Lower leg skin (tissue), 4 donors: ENCODE measurements at regions not wholly inside any gene's neighbourhood (a gene's known extent, or its start where the extent isn't known, plus 50 kb on each side); places are given as distances from the start of the nearest gene placed in this dataset.

ENCODE experiments used
- DNase-seq, 2 donors: peaks; one replicate each; pipeline ENCODE4 v3.0.0-alpha.2; 2019; ENCODE audit warnings: low spot score in 2 of 2
- H3K4me3 ChIP-seq: fragments of 200-600 bp; sonication (generic); 2 replicates; pipeline ENCODE4 v1.5.1; 2017; ENCODE audit warnings: mild to moderate bottlenecking, low read depth; ENCODE audit not compliant: poor library complexity, severe bottlenecking
- POLR2A ChIP-seq, 2 donors: fragments of 450-650 bp; IDR thresholded peaks; one replicate each; pipeline ENCODE4 v1.6.1; 2016 to 2017; ENCODE audit warnings: antibody characterized with exemption in 2 of 2, mild to moderate bottlenecking in 1 of 2, moderate library complexity in 1 of 2
- WGBS, 2 donors: methylation state at CpG; one replicate each; pipeline ENCODE4 v1.1.5; 2018; 5-methylcytosine and 5-hydroxymethylcytosine counted together
- intact Hi-C: fragments of 100-400 bp; cut with DNase I; formaldehyde crosslinking; loops from one replicate; pipeline ENCODE4 v1.15.0; 2023; ENCODE audit warnings: low total_unique reads
- TF ChIP-seq, protein P1 (sequence below), 3 donors: fragments of 450-650 bp; IDR thresholded peaks; one replicate each; pipeline ENCODE4 v1.5.1; 2016; ENCODE audit warnings: antibody characterized with exemption in 3 of 3, mild to moderate bottlenecking in 3 of 3, moderate library complexity in 2 of 3

GRCh38 chr2:6384341-6384740 is 481.4 kb downstream of the CMPK2 start:
- intact Hi-C loops = no loop called here
- H3K4me3 ChIP-seq = no peak overlapping the region
- no peak for TF ChIP-seq POLR2A (IDR thresholded peaks at IDR 0.05)
- TF ChIP-seq, protein P1, sequence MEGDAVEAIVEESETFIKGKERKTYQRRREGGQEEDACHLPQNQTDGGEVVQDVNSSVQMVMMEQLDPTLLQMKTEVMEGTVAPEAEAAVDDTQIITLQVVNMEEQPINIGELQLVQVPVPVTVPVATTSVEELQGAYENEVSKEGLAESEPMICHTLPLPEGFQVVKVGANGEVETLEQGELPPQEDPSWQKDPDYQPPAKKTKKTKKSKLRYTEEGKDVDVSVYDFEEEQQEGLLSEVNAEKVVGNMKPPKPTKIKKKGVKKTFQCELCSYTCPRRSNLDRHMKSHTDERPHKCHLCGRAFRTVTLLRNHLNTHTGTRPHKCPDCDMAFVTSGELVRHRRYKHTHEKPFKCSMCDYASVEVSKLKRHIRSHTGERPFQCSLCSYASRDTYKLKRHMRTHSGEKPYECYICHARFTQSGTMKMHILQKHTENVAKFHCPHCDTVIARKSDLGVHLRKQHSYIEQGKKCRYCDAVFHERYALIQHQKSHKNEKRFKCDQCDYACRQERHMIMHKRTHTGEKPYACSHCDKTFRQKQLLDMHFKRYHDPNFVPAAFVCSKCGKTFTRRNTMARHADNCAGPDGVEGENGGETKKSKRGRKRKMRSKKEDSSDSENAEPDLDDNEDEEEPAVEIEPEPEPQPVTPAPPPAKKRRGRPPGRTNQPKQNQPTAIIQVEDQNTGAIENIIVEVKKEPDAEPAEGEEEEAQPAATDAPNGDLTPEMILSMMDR (IDR thresholded peaks at IDR 0.05) = no peak
- no peak for DNase-seq
- 78 to 82% methylated on average over 4 of the region's 4 CpGs for WGBS, 2 donors

DNA sequence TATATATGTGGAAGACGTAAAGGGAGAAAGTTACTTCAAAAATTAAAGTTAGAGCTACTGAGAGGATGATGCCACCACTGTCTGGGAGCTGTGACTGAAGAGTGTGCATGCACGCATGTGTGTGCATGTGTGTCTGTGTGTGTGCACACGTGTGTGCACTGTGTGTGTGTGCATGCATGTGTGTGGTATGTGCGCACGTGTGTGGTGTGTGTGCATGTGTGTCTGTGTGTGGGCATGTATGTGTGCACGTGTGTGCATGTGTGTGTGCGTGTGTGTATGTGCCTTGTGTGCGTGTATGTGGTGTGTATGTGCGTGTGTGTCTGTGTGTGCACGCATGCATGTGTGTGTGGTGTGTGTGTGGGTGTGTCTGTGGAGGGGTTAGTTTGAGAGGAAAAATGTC is 473.4 kb downstream of the CMPK2 start:
- no peak for DNase-seq
- TF ChIP-seq, protein P1 (IDR thresholded peaks at IDR 0.05) = no peak
- TF ChIP-seq POLR2A (IDR thresholded peaks at IDR 0.05) = no peak
- WGBS, 2 donors = 88 to 93% methylated on average over 10 of the region's 10 CpGs
- intact Hi-C loops = no loop called here
- no peak overlapping the region for H3K4me3 ChIP-seq

DNA sequence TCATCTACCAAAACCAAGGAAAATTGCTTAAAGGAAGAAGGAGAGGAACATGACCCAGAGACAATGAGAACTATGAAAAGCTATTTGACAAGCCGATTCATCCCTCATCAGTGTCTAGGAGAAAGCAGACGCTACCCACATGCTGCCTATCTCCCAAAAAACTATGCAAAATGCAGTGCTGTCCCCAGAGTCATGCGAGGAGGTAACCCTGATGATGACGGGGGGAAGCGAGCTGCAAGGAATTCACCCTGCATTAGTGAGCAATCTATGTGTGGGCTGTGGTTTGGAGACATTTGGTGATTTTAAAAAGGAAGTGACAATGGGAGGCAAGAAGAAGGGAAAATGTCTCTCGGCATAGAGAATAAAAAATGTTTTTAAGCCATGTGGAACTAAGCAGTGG is 472.7 kb downstream of the CMPK2 start:
- no peak for TF ChIP-seq POLR2A (IDR thresholded peaks at IDR 0.05)
- TF ChIP-seq, protein P1 (IDR thresholded peaks at IDR 0.05) = no peak
- intact Hi-C loops = no loop called here
- no peak overlapping the region for H3K4me3 ChIP-seq
- WGBS, 2 donors = 59 to 61% methylated on average over 6 of the region's 6 CpGs
- DNase-seq = no peak

DNA sequence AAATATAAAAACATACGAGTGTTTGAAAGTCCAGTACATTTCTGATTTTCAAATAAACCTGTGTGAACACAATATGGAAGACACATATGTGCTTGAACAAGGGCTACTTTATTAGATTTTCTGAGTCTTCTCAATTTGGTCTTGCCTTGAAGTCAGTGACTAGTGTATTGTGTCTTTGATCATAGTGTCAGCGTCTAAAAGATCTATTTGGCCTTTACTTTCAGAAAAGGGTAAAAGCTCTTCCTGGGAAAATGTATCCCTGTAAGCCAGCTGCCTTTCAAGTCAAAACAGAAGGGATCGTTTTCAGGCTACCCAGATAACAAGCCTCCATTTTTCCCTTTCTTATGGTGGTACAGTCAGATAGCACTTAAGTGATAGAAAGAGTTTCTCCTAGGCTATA is 471.9 kb downstream of the CMPK2 start:
- intact Hi-C loops = no loop called here
- 65% methylated on average over 3 of the region's 3 CpGs for WGBS, 2 donors
- DNase-seq = no peak
- H3K4me3 ChIP-seq = no peak overlapping the region
- TF ChIP-seq, protein P1 (IDR thresholded peaks at IDR 0.05) = no peak
- TF ChIP-seq POLR2A (IDR thresholded peaks at IDR 0.05) = no peak

DNA sequence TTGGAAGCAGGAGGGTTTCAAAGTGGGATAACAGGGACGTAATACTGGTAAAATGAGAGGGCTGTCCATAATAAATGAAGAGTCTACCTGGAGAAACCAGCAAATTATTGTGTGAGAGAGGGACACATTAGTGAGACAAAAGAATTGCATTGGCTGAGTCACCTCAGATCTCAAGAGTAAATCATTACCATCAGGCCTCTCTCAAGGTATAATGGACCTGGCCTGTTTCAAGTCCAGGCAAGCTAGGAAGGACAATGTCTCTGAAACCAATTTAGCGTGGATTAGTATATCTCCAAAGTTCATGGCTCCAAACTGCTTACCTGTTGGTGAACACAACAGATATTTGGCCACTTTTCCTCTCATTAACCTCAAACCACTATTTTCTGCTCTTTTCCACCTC is 471.4 kb downstream of the CMPK2 start:
- 86 to 88% methylated on average over 2 of the region's 2 CpGs for WGBS, 2 donors
- no peak for DNase-seq
- TF ChIP-seq, protein P1 (IDR thresholded peaks at IDR 0.05) = no peak
- no peak for TF ChIP-seq POLR2A (IDR thresholded peaks at IDR 0.05)
- intact Hi-C loops = no loop called here
- no peak overlapping the region for H3K4me3 ChIP-seq

- no peak for DNase-seq
- no peak overlapping the region for H3K4me3 ChIP-seq
- TF ChIP-seq POLR2A (IDR thresholded peaks at IDR 0.05) = no peak
- TF ChIP-seq, protein P1 (IDR thresholded peaks at IDR 0.05) = no peak
- 79 to 81% methylated on average over 2 of the region's 2 CpGs for WGBS, 2 donors
- intact Hi-C loops = no loop called here
These were observed 467.3 kb downstream of the CMPK2 start for GRCh38 chr2:6398421-6398820.
